H1 (cell line): ENCODE measurements at regions not wholly inside any gene's neighbourhood (a gene's known extent, or its start where the extent isn't known, plus 50 kb on each side); places are given as distances from the start of the nearest gene placed in this dataset.

ENCODE experiments used
- CTCF ChIP-seq, 3 experiments: IDR thresholded peaks; 1 replicate in 2 of 3; 2 replicates in 1 of 3; pipeline versions ENCODE4 v1.5.1 to v1.6.1; 2011; ENCODE audit warnings: low read length in 3 of 3, mild to moderate bottlenecking in 3 of 3, inconsistent platforms in 2 of 3, low read depth in 1 of 3, moderate library complexity in 1 of 3; ENCODE audit not compliant: insufficient read depth in 1 of 3; ENCODE audit errors: control extremely low read depth in 1 of 3
- GTF2F1 ChIP-seq: IDR thresholded peaks from 2 replicates; pipeline ENCODE4 v1.6.1; 2012; ENCODE audit warnings: low read depth, low read length, improper control_type of control experiment, borderline replicate concordance
- TCF12 ChIP-seq: IDR thresholded peaks from 2 replicates; pipeline ENCODE4 v1.6.1; 2011; ENCODE audit warnings: low read depth, mild to moderate bottlenecking, low read length

- TF ChIP-seq CTCF (IDR thresholded peaks at IDR 0.05; ENCODE audit: control extremely low read depth in 1 of 3, insufficient read depth in 1 of 3, low read depth in 1 of 3, low read length in 3 of 3) (no peak), GTF2F1 (no peak), TCF12 (no peak)
These were observed 254.3 kb downstream of the ZEB2 start (continued) for GRCh38 chr2:144265654-144266053.
